Osteoblast (primary cell): ENCODE measurements at regions not wholly inside any gene's neighbourhood (a gene's known extent, or its start where the extent isn't known, plus 50 kb on each side); places are given as distances from the start of the nearest gene placed in this dataset.
"Not testable (repeated sequence)": the region's sequence is repeated elsewhere in the genome, so short reads cannot be mapped to it uniquely, and the experiment has no call there.

Source experiments
- DNase-seq: peaks from one replicate; pipeline ENCODE4 v3.0.0; 2011; ENCODE audit warnings: low spot score, mixed read lengths; ENCODE audit not compliant: insufficient read length; ENCODE audit errors: missing footprints
- H2AFZ ChIP-seq: 2 replicates; pipeline ENCODE4 v1.6.0; 2011; ENCODE audit warnings: mild to moderate bottlenecking, low read length
- H3K27ac ChIP-seq: 2 replicates; pipeline ENCODE4 v1.5.1; 2011; ENCODE audit warnings: mild to moderate bottlenecking, low read depth, low read length, moderate library complexity
- H3K27me3 ChIP-seq: 2 replicates; pipeline ENCODE4 v1.6.0; 2012; ENCODE audit warnings: mild to moderate bottlenecking, control low read depth, inconsistent platforms, low read length, moderate library complexity; ENCODE audit not compliant: insufficient read depth
- H3K36me3 ChIP-seq: 2 replicates; pipeline ENCODE4 v1.5.1; 2011; ENCODE audit warnings: mild to moderate bottlenecking, low read length, control low read depth, moderate library complexity; ENCODE audit not compliant: insufficient read depth
- H3K4me1 ChIP-seq: 2 replicates; pipeline ENCODE4 v1.5.1; 2011; ENCODE audit warnings: mild to moderate bottlenecking, low read length, control low read depth, moderate library complexity; ENCODE audit not compliant: insufficient read depth
- H3K4me2 ChIP-seq: 2 replicates; pipeline ENCODE4 v1.6.0; 2011; ENCODE audit warnings: mild to moderate bottlenecking, low read length; ENCODE audit not compliant: insufficient read depth
- H3K4me3 ChIP-seq: fragments of 200-600 bp; sonication (generic); 3 replicates; pipeline ENCODE4 v1.5.1; 2012; ENCODE audit warnings: mild to moderate bottlenecking, low read length, inconsistent platforms; ENCODE audit not compliant: insufficient read depth
- H3K79me2 ChIP-seq: 2 replicates; pipeline ENCODE4 v1.6.0; 2012; ENCODE audit warnings: mild to moderate bottlenecking, low read length, control low read depth, inconsistent platforms; ENCODE audit not compliant: insufficient read depth
- H3K9me3 ChIP-seq: 2 replicates; pipeline ENCODE4 v1.5.1; 2011; ENCODE audit warnings: low read depth, low read length, control low read depth
- H4K20me1 ChIP-seq: 2 replicates; pipeline ENCODE4 v1.6.0; 2012; ENCODE audit warnings: mild to moderate bottlenecking, low read length, control low read depth; ENCODE audit not compliant: insufficient read depth
- TF ChIP-seq, protein P1 (sequence below): IDR thresholded peaks from 2 replicates; pipeline ENCODE4 v1.5.1; 2011; ENCODE audit warnings: mild to moderate bottlenecking, low read depth, low read length, moderate library complexity; ENCODE audit errors: extremely low read depth

GRCh38 chrX:16060252-16060651 is 63.1 kb upstream of the GRPR start:
- Histone ChIP-seq H3K36me3 (no peaks in the 10 kb centered on the region), H3K79me2 (no peaks in the 10 kb centered on the region), H2AFZ (no peak overlapping the region), H4K20me1 (no peaks in the 10 kb centered on the region), H3K4me3 (no peak overlapping the region), H3K27me3 (peaks cover 3% of the 10 kb centered on the region), H3K9me3 (no peaks in the 10 kb centered on the region), H3K4me2 (no peak overlapping the region), H3K4me1 (no peaks in the 10 kb centered on the region), H3K27ac (no peak overlapping the region)
- TF ChIP-seq, protein P1, sequence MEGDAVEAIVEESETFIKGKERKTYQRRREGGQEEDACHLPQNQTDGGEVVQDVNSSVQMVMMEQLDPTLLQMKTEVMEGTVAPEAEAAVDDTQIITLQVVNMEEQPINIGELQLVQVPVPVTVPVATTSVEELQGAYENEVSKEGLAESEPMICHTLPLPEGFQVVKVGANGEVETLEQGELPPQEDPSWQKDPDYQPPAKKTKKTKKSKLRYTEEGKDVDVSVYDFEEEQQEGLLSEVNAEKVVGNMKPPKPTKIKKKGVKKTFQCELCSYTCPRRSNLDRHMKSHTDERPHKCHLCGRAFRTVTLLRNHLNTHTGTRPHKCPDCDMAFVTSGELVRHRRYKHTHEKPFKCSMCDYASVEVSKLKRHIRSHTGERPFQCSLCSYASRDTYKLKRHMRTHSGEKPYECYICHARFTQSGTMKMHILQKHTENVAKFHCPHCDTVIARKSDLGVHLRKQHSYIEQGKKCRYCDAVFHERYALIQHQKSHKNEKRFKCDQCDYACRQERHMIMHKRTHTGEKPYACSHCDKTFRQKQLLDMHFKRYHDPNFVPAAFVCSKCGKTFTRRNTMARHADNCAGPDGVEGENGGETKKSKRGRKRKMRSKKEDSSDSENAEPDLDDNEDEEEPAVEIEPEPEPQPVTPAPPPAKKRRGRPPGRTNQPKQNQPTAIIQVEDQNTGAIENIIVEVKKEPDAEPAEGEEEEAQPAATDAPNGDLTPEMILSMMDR = no peak
- no peak for DNase-seq

DNA sequence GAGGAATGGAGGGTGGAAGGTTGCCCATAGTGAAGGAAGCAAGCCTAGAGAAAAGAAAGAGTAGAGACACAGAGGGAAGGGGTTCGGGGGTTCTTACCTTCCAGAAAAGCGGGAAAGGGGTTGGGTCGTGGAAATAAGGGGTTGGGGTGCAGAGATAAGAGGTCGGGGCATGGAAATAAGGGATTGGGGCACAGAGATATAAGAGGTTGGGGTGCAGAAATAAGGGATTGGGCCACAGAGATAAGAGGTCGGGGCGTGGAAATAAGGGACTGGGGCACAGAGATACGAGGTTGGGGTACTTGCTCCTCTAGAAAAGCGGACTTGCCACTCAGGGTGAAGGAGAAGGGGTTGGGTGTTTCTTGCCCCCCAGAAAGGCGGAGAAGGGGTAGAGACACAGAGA is 74.2 kb upstream of the GRPR start:
- not testable (repeated sequence) for H3K27ac ChIP-seq, H4K20me1 ChIP-seq, H3K27me3 ChIP-seq, H3K4me2 ChIP-seq, H3K9me3 ChIP-seq, H3K4me3 ChIP-seq, H2AFZ ChIP-seq, H3K4me1 ChIP-seq, H3K79me2 ChIP-seq, H3K36me3 ChIP-seq, DNase-seq

DNA sequence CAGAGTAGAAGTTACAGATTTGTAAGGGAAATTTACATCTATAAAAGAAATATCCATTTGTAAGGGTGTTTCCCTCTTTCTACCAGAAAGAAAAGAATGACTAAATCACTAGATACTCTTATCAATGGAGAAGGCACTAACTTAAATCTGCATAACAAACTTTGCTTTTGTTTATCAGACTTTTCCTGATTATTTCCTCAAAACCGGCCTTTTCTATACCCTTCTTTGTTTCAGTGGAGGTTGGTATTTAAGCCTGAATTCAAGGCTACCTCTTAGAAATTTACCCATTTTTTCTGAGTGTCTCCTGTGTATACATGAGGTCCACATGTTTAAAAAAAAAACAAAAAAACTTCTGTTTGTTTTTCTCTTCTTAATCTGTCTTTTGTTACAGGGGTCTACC is 80.4 kb upstream of the GRPR start:
- no peaks in the 10 kb centered on the region for H3K36me3 ChIP-seq
- no peak overlapping the region for H3K27ac ChIP-seq
- no peak overlapping the region for H3K4me2 ChIP-seq
- no peaks in the 10 kb centered on the region for H3K9me3 ChIP-seq
- no peak overlapping the region for H3K4me3 ChIP-seq
- no peaks in the 10 kb centered on the region for H3K79me2 ChIP-seq
- TF ChIP-seq, protein P1 = no peak
- H3K4me1 ChIP-seq = no peaks in the 10 kb centered on the region
- H2AFZ ChIP-seq = no peak overlapping the region
- H4K20me1 ChIP-seq = no peaks in the 10 kb centered on the region
- H3K27me3 ChIP-seq = peaks cover 10% of the 10 kb centered on the region
- no peak for DNase-seq

DNA sequence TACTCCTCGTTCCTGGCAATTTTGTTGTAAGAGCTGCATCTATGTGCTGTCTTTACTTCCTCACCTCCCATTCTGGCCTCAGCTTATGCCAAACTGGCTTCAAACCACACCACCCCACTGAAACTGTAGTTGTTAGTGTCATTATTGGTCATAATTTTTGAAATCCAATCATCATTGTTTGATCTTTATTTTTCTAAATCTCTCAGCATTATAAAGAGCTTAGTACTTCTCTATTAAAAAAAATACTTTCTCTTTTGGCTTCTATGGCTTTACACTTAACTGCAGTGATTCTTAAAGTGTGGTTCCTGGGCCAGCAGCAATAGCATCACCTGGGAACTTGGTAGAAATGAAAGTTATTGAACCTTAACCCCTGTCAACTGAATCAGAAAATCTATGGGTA is 83.5 kb upstream of the GRPR start:
- no peaks in the 10 kb centered on the region for H3K36me3 ChIP-seq
- no peak for DNase-seq
- H3K4me1 ChIP-seq = no peaks in the 10 kb centered on the region
- no peaks in the 10 kb centered on the region for H3K79me2 ChIP-seq
- H3K9me3 ChIP-seq = no peaks in the 10 kb centered on the region
- H3K27ac ChIP-seq = no peak overlapping the region
- H3K4me2 ChIP-seq = no peak overlapping the region
- H2AFZ ChIP-seq = no peak overlapping the region
- no peaks in the 10 kb centered on the region for H4K20me1 ChIP-seq
- TF ChIP-seq, protein P1 = no peak
- no peak overlapping the region for H3K4me3 ChIP-seq
- H3K27me3 ChIP-seq = peaks cover 10% of the 10 kb centered on the region

DNA sequence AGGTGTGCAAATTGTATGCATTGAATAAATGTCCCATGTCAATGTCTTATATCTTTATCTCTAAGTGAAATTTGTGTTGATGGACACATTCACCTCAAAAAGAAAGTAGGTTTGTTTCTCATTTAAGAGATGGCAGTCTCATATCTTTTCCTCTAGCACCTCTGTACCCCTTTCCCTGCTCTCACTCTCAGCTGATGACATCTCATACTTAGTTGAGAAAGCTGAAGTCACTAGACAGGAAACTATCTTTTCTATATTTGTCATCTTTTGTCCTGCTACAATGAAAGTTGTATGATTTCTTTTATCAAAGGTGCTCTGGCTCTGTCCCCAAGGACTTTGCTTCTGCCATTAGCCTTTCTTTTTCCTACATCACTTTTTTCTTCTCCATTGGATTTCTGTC is 84.0 kb upstream of the GRPR start:
- Histone ChIP-seq H4K20me1 (no peaks in the 10 kb centered on the region), H3K27ac (no peak overlapping the region), H2AFZ (no peak overlapping the region), H3K79me2 (no peaks in the 10 kb centered on the region), H3K4me2 (no peak overlapping the region), H3K4me1 (no peaks in the 10 kb centered on the region), H3K4me3 (no peak overlapping the region), H3K9me3 (no peaks in the 10 kb centered on the region), H3K27me3 (peaks cover 10% of the 10 kb centered on the region), H3K36me3 (no peaks in the 10 kb centered on the region)
- DNase-seq = no peak
- TF ChIP-seq, protein P1 = no peak
